AML-193 (cell line): ENCODE measurements at regions not wholly inside any gene's neighbourhood (a gene's known extent, or its start where the extent isn't known, plus 50 kb on each side); places are given as distances from the start of the nearest gene placed in this dataset.
"Not testable (repeated sequence)": the region's sequence is repeated elsewhere in the genome, so short reads cannot be mapped to it uniquely, and the experiment has no call there.

Source experiments
- DNase-seq, 2 experiments: peaks; one replicate each; lab custom pipeline; 2025; lab: John Stamatoyannopoulos, UW

DNA sequence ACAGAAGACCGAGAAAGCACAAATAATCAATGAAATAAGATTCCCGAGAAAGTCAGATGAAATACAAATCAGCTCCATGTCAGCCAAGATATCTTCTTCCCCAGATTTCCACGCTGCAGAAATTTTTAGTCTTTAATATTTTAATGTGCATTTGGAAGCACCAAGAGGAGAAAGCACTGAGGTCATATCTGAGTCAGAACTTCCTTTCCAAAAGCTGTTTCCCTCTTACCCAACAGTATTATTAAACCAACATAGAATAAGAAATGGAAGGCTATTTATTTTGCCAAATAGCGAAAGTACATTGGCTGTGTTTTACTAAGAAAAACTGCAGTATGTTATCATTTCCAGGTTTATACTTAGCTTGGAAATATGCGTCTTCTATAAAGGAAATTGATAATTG lies 772.1 kb upstream of the CDH9 start:
- DNase-seq, result no peak

DNA sequence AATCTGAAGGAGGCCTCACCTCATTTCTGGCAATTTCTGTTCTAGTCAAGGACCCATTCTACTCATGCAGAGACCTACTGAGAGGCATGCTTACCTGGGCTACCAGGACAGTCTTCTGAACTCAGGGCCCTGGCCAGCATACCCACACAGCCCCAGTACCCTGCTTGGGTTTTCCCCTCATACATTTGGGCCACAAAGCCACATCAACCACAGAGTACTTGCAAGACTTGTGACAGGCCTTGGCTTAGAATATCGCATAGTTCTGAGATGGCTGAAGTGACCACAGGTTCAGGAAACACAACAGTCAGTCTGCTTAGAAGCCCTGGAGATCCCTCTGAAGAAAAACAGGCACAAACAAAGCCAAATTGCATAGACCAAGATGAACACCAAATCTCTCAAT lies 758.8 kb upstream of the CDH9 start:
- no peak for DNase-seq

DNA sequence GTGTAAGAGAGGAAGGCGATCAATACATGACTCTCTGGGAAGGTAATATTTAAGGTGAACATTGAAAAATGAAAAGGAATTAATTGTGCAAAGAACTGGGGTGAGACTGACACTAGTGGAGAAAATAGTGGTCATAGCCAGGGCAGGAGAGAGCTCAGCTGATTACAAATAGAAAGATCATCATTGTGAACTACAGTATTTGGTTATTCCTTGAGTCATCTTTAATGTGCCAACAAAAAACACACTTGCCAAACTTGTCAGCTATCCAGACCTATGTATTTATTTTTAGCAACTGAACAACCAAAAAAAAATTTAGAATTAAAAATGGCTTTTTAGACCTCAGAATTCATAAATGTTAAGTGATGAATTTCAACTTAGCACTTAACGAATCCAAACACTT lies 749.8 kb upstream of the CDH9 start:
- no peak for DNase-seq

DNA sequence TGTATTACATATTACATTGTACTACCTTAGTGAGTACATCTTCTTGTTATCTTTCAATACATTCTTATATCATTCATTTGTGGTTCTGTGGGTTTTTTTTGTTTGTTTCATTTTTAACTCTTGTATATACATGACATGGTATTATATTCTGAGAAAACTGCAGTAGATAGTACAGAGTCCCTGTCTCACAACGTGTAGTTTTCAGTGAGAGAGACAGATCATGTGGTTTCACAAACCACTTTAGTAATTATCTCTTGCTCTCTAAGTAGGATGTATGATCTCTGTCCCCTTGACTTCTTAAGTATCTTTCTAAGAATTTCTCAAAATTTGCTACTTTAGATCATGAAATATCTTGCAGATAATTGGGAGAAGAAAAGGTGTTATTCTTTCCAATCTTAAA lies 745.9 kb upstream of the CDH9 start:
- no peak for DNase-seq

DNA sequence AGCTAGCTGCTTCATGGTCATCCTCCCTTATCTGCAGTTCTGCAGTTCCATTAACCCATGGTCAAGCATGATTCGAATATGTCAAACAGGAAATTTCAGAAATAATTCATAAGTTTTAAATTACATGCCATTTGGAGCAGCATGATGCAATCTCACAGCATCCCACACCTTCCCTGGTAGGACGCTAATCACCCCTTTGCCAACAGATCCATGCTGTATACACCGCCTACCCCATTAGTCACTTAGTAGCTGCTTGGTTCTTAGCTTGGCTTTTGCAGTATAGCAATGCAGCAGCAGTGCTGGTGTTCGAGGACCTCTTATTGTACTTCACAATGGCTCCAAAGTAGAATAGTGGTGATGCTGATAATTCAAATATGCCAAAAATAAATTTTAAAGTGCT lies 739.7 kb upstream of the CDH9 start:
- no peak for DNase-seq

DNA sequence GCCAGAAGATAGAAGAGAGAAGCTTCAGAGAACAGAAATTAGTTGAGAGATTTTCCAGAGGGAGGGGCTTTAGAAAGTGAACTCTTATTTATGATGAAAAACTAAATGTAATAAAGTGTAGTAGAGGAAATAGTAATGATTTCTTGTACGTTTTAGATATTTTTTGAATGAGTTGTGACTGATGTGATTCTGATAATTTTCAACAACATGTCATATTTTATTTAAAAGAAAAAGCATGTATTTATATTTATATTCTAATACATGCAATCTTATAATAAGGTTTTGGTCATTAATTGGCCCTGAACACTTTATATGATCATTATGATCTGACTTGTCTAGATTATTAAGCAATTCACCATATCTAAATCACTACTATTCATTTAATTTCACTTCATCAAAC lies 735.2 kb upstream of the CDH9 start:
- no peak for DNase-seq

DNA sequence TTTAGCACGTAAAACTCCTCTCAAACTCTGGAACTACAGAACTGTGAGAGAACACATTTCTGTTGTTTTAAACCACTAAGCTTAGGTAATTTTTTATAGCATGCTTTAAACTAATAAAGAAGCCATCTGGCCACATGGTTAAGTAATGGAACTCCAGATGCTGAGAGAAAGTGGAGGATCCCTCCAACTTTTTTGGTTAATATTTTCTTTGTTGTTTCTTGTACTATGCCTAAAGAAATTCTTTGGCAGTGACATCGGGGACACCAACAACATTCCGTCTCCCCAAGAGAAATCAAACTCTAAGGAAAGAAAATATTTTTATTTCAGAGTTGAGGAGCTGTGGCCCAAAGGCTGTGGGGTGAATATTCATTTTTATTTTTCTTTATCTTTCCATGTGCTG lies 734.8 kb upstream of the CDH9 start:
- DNase-seq, result no peak

DNA sequence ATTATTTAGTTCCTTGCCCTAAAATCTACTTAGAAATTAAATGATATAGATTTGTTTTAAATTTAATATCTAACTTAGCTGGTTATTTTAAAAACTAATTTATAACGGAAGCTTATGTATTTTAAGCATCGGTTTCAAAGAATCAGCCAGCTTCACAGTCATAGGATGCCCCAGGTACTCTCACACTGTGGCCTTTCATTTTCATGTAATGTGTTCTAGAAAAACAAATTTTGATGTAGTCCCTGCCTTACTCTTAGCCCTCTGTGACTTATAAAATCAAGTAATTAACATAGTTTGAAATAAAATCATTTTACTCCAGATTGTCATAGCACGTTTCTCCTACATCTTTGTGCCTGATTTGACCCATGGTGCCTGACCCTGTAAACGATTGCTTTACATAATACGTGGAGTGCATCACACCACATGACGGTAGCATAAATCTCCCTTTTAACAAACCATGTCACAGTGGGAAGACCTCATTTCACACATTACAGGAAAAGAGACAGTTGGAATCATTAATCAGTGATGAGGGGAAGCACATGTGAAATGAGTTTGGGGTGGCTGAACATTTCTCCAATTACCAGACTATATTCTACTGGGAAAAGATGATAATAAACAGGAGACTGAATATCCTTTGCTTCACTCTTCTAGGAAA lies 731.5 kb upstream of the CDH9 start:
- DNase-seq, result no peak

DNA sequence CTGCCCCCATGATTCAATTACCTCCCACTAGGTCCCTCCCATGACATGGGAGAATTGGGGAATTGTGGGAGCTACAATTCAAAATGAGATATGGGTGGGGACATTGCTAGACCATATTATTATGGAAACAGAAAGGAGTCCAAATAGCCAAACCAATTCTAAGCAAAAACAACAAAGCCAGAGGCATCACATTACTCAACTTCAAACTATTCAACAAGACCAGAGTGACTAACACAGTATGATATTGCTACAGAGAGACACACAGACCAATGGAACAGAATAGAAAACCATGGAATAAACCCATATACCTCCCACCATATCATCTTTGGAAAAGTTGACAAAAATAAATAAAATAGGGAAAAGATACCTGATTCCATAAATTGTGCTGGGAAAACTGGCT lies 710.5 kb upstream of the CDH9 start:
- no peak for DNase-seq

DNA sequence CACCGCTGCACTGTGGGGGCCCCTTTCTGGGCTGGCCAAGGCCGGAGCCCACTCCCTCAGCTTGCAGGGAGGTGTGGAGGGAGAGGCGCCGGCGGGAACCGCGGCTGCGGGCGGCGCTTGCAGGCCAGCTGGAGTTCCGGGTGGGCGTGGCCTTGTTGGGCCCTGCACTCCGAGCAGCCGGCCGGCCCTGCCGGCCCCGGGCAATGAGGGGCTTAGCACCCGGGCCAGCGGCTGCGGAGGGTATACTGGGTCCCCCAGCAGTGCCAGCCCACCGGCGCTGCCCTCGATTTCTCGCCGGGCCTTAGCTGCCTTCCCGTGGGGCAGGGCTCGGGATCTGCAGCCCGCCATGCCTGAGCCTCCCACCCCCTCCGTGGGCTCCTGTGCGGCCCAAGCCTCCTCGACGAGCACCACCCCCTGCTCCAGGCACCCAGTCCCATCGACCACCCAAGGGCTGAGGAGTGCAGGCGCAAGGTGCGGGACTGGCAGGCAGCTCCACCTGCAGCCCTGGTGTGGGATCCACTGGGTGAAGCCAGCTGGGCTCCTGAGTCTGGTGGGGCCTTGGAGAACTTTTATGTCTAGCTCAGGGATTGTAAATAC lies 705.1 kb upstream of the CDH9 start:
- not testable (repeated sequence) for DNase-seq

DNA sequence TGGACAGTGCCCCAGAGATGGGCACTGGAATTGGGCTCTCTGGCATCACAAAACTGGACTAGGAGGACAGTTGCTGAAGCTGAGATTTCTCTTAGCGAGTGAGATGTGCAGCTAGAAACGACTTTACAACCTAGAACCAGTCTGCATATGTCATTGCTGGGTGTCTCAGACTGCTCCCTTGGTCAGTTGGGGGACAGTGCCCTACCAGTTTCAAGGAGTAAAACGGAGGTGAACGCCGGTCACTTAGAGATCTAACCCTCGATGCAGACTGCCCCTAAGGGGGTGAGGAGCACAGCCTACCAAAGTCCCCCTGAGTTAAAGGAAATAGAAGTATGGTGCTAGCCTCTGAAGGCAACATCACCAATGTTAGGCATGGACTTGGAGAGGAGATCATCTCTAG lies 704.4 kb upstream of the CDH9 start:
- no peak for DNase-seq

DNA sequence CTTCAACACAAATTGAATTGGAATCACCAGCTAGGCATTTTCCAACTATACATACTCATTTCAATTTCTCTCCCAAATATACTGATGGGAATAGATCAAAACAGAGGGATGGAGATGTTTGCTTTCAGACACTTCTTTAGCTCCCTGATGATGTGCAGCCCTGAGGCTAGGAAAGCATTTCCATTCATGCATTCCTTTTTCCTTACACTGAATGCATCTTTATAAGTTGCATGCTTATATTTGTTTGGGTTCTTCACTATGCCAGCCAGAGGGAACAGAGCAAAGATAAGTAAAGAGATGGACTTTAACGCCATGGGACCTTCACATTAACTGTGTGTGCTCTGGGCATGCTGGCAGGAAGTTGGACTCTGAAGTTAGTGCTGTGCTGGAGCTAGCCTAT lies 696.5 kb upstream of the CDH9 start:
- no peak for DNase-seq

DNA sequence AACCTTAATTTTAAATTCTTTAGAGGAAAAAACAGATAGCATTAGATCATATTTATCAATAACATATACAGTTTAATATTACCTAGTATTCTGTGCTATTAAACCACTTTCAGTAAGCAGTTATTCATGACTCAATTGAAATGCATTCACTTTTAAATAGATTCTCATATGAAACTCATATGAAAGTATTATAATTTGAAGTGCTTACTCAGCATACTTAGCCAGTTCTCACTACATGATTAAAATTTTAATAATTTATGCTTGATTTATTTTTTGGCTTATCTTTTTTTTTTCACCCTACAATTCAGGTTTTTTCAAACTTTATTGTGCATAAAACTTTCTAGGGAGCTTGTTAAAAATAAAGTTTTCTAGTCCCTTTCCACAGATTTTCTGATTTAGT lies 694.9 kb upstream of the CDH9 start:
- DNase-seq, result no peak

DNA sequence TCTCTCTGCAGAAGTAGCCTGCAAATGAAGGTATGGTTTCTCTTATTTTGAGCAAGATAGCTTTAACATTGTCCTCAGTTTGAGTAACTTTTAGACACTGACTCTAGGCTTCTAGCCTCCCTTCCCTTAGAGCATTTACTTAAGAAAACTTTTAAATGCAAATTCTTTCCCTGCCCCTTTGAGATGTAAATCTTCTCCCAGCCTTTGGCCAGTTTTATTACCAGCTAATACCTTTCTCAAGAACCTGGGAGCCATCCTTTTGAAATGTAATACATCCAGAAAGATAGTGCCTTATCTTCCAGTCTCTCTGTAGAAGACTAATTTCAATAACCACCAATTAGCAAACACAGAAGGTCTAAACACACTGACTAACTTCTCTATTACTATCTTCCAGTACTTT lies 688.9 kb upstream of the CDH9 start:
- DNase-seq, result no peak

DNA sequence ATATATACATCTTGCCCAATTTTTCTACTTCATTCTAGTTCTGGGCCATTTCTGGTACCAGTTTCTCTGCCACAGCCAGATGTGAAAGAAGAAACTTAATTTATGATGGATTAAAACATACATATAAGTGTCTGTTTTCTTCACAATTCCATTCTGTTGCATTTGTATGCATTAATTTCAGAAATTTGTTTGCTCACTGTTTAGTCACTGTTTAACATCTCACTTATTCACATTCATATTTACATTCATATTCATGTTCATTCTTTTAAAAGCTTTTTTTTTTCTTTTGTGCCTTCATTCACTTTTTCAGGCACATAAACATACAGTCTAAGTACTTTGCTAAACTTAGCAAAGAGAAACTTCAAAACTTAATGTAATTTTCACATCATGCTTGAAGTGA lies 684.0 kb upstream of the CDH9 start:
- no peak for DNase-seq

DNA sequence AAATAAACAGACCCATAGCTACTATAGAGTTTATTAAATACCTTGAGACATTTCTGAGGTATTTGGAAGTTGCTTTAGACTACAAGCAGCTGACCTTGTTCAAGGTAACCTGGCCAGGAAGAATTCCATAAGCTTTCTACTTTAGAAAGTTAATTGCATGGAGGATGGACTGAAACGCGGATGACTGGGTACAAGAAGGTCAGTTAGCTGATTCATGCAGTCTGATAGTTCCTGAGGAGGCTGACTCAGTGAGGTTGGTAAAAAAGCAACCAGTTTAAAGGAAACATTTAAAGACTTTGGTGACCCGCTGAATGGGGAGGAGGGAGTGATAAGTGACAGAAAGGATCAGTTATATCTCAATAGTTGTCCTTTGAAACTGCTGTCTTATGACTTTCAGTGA lies 670.1 kb upstream of the CDH9 start:
- DNase-seq, result no peak

DNA sequence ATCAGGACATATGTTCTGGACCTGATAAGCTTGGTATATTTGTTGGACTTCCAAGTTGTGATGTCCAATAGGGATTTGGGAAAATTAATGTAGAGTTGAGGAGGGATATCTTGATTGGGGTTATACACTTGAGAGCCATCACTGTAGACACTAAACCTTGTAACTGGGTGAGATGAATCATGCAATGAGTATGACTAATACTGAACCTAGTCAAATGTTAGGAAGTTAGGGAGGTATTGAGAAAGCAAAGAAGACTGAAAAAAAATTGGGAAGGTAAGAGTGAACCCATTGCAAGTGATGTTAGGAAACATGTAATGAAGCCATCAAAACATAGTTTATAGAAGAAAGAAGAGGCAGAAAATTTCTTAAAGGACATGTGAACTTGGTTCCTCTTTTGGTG lies 668.4 kb upstream of the CDH9 start:
- DNase-seq, result no peak

DNA sequence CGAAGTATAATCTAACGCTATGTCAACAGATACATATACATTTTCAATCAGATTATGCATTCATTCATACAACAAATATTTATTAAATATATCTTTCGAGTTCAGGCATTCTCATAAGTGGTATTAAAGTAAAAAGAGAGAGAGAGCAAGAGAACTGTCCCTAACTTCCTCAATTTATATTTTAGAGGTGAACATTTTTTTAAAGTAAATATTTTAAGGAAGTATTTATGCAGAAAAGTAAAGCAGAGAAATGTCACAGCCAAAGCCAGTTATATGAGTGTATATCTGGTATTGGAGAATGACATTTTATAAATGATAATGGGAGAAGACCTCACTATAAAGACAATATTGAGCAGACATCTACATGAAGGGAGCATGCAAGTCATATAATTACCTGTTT lies 667.3 kb upstream of the CDH9 start:
- DNase-seq, result no peak

DNA sequence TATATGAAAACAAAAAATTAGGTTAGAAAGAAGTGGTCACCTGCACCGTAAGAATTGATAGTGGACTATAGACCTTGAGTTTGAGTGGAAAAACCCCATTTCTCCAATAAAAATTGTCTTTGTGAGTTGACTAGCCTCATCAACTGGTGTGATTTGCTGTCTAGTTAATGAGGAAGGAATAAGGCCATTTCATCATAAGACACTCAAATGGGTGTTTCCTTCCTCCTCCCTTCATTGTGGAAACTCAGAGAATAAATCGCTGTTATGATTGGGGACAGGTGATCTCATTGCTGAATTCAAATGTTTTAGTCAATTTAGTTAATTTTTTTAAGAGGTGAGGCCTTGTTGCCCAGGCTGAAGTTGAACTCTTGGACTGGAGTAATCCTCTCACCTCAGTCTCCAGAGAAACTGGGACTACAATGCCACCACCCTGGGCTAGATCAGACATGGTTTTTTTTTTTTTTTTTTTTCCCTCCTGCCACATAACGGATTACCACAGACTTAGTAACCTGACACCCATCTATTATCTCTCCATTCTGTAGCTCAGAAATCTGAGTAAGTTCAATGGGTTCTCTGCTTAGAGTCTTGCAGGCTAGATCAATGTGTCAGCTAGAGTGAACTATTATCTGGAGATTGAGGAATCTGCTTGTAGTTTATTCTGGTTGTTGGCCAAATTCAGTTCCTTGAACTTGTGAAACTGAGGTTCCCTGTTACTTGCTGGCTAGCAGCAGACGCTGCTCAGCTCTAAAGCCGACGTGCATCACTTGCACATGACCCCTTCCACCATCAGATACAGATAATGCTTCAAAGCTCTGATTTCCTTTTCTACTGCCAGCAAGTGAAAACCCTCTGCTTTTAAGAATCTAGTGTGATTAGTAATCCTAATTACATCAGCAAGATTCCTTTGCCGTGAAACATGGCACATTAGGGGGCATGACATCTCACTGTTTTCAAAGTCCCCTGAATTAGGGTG lies 663.8 kb upstream of the CDH9 start:
- DNase-seq, result no peak

DNA sequence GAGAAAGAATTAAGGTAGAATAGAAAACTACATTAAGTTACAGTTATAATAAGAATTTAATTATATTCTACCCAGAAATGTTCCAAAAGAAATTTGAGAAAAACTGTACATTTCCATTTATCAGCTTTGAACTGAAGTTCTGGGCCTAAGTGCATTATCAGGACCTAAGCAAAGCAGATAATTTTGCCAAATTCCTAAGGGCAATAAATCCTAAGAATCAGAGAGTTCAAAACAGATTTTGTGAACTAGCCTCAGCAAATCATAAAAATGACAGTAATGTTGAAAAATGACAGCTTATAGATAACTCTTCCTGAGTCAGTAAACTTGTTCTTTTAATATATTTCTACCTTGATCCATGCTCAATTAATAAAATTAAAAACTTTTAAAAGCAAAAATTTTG lies 662.1 kb upstream of the CDH9 start:
- no peak for DNase-seq

DNA sequence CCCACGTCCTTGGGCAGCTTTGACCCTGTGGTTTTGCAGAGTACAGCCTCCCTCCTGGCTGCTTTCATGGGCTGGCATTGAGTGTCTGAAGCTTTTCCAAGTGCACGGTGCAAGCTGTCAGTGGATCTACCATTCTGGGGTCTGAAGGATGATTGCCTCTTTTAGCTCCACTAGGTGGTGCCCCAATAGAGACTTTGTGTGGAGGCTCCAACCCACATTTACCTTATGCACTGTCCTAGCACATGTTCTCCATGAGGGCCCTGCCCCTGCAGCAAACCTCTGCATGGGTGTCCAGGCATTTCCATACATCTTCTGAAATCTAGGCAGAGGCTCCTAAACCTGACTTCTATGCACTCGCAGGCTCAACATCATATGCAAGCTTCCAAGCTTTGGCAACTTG lies 644.2 kb upstream of the CDH9 start:
- peak in 1 of 2 experiments; percentile 9 for DNase-seq

DNA sequence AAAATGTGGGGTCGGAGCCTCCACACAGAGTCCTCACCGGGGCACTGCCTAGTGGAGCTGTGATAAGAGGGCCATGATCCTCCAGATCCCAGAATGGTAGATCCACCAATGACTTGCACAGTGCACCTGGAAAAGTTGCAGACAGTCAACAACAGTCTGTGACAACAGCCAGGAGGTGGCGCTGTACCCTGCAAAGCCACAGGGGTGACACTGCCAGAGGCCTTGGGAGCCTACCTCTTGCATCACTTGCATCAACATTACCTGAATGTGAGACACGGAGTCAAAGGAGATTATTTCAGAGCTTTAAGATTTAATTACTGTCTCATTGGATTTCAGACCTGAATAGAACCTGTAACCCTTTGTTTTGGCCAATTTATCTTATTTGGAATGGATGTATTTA lies 614.1 kb upstream of the CDH9 start:
- peak in 1 of 2 experiments; percentile 10 for DNase-seq

DNA sequence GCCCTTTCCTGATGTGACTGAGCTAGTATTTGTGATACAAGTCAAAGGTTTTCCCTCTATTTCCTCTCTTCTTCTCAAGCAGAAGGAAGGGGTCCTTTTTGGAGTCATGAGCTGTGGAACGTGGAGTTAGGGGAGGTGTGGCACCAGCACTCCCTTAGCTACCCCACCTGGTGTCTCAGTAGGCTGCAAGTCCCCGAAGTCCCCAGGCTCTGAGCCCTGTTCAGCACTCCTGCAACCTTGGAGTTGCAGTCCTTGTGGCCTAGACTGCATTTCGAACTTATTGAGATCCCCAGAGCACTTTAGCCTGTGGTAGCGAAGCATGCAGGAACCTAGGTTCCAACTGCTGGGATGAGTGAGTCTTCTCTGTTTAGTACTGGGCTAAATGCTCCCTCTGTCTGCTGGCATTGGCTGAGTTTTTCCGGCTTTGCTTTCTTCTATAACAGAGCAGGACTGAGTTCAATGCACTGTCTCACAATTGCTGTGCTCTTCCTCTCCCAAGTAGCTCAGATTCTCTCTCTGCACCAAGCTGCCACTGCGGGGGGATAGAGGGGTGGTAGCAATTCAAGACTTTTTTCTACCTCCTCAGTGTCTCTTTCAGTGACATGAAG lies 600.7 kb upstream of the CDH9 start:
- no peak for DNase-seq
